SJCRH30 (cell line): ENCODE measurements at regions not wholly inside any gene's neighbourhood (a gene's known extent, or its start where the extent isn't known, plus 50 kb on each side); places are given as distances from the start of the nearest gene placed in this dataset.

Source experiments
- DNase-seq, 2 experiments: peaks; one replicate each; pipeline ENCODE4 v3.0.0-alpha.2; 2015 to 2020
- H3K27ac ChIP-seq: fragments of 250-450 bp; sonication (Bioruptor Pico); 2 replicates; pipeline ENCODE4 v1.5.1; 2020; ENCODE audit warnings: mild to moderate bottlenecking, moderate library complexity
- H3K27me3 ChIP-seq: fragments of 250-450 bp; sonication (Bioruptor Pico); 2 replicates; pipeline ENCODE4 v1.5.1; 2020; ENCODE audit warnings: mild to moderate bottlenecking, moderate library complexity
- H3K36me3 ChIP-seq: fragments of 250-450 bp; sonication (Bioruptor Pico); 2 replicates; pipeline ENCODE4 v1.5.1; 2020; ENCODE audit warnings: mild to moderate bottlenecking, moderate library complexity
- H3K4me1 ChIP-seq: fragments of 250-450 bp; sonication (Bioruptor Pico); 2 replicates; pipeline ENCODE4 v1.5.1; 2020; ENCODE audit warnings: mild to moderate bottlenecking, moderate library complexity
- H3K4me3 ChIP-seq: fragments of 250-450 bp; sonication (Bioruptor Pico); 2 replicates; pipeline ENCODE4 v1.5.1; 2020; ENCODE audit warnings: mild to moderate bottlenecking, moderate library complexity
- H3K9me3 ChIP-seq: fragments of 250-450 bp; sonication (Bioruptor Pico); replicated peaks from 2 replicates; pipeline ENCODE4 v1.5.1; 2020; ENCODE audit warnings: mild to moderate bottlenecking, moderate library complexity

DNA sequence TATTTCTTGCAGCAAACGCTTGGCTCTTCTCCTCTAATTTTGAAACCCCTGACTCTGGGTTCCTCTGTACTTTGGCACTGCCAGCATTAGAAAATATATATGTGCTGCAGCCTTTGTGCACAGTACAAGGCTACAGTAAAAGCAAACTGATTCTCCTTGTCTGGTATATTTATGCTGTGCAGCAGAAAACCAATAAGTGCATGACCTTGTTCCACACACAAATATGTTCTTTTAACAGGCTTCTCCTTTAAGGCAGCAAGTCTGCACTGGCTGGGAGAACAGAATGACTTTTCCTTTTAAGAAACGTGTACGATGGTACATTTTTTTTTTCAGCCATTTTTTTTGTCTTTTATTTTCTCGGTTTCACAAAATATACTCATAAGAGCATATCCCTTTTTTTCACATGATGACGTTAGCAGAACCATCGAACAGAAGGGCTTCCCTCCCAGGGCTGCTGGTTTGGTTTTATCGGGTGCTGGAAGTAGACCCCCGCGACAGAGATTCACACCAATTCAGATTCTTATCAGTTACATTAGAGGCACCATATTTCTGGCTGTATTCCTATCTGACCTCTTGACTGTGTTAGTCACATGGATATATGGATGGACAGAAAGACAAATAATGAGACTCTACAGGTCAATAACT lies 129.9 kb upstream of the ARID1B start:
- no peak for DNase-seq
- H3K27me3 ChIP-seq = no peaks in the 10 kb centered on the region
- H3K36me3 ChIP-seq = no peaks in the 10 kb centered on the region

DNA sequence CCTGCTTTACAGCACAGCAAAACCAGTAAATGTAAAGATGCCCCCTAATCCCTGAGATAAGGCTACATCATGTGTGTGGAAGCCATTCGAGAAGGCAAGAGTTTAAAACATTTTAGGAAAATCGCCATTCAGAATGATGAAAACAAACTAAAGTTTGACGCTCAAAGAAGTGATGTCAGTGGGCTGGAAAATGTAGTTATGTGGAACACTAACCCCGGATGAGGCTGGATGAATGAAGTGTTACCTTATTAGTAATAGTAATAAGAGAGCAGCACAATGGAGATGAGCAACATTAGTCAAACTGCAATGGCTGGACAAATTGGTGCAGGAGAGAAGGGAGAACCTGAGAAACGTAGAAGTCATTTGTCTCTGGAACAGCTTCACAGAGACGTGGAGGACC lies 130.7 kb upstream of the ARID1B start:
- DNase-seq = no peak
- Histone ChIP-seq H3K4me1 (no peaks in the 10 kb centered on the region), H3K27ac (no peak overlapping the region), H3K27me3 (no peaks in the 10 kb centered on the region), H3K9me3 (no peaks in the 10 kb centered on the region), H3K36me3 (no peaks in the 10 kb centered on the region), H3K4me3 (no peak overlapping the region)

More for the DNA sequence above, 129.9 kb upstream of the ARID1B start:
- H3K27ac ChIP-seq = no peak overlapping the region
- H3K4me3 ChIP-seq = no peak overlapping the region
- H3K4me1 ChIP-seq = no peaks in the 10 kb centered on the region
- no peaks in the 10 kb centered on the region for H3K9me3 ChIP-seq

DNA sequence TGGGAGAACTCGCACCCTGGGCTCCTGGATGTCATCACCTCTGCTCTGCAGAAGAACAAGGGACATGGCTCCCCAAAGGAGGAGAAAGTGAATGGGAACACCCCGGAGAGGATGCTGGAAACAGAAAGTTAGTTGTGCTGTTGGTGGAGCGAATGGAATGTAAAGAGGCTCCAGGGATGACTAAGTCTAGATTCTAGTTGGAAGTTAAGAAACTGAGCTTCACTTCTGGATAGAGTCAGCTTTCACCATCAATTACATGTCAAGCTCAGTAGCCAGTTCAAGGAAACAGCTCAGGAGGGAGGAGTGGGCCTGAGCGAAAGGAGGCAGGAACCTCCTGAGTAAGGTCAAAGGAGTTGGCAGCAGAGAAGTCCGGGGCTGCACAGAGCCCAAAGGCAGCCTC lies 132.1 kb upstream of the ARID1B start:
- Histone ChIP-seq H3K4me1 (no peaks in the 10 kb centered on the region), H3K27ac (no peak overlapping the region), H3K27me3 (no peaks in the 10 kb centered on the region), H3K36me3 (no peaks in the 10 kb centered on the region), H3K9me3 (no peaks in the 10 kb centered on the region), H3K4me3 (no peak overlapping the region)
- DNase-seq = no peak

DNA sequence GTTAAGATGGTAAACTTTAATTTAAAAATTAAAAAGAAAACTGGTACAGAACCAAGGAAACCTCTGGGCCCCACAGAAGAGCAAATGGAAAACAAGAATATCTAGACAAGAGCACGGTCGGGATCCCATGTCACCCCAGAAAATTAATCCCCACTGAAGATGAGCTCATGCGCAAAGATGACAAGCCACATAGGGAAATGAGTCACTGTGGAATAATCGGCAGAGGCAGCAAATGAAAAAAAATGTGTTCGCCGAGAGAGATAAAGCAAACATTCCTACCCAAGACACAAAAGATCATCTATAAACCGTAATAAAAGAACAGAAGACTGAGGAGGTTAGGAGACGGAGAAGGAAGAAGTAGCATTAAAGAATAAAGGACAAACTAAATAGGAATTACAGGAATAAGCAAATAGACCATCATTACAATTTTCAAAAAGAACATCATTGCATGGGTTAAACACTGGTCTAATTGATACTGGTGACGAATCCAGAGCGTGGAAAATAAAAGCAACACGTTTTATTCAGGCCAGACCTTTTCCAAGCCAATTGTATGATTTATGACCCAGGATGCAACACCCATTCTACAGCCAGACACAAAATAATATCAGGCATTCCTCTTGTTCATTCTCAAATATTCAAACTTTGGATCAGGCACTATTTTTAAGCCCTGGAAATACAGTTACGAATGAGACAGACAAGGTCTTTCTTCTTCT lies 138.0 kb upstream of the ARID1B start:
- H3K36me3 ChIP-seq = no peaks in the 10 kb centered on the region

DNA sequence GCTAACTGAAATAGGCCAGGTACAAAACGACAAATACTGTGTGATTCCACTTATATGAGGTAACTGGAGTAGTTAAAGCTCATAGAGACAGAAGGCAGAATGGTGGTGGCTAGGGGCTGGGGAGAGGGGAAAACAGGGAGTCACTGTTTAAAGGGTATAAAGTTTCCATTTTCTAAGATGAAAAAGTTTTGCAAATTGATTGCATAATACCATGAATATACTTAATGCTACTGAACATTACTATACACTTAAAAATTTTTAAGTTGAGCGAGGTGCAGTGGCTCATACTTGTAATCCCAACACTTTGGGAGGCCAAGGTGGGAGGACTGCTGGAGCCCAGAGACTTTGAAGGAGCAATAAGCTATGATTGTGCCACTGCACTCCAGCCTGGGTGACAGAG lies 138.6 kb upstream of the ARID1B start:
- Histone ChIP-seq H3K9me3 (no peaks in the 10 kb centered on the region), H3K4me1 (no peaks in the 10 kb centered on the region), H3K36me3 (no peaks in the 10 kb centered on the region), H3K27me3 (no peaks in the 10 kb centered on the region), H3K4me3 (no peak overlapping the region), H3K27ac (no peak overlapping the region)
- DNase-seq = no peak

More for the DNA sequence above, 138.0 kb upstream of the ARID1B start:
- Histone ChIP-seq H3K4me1 (no peaks in the 10 kb centered on the region), H3K27ac (no peak overlapping the region), H3K4me3 (no peak overlapping the region), H3K9me3 (no peaks in the 10 kb centered on the region), H3K27me3 (no peaks in the 10 kb centered on the region)
- no peak for DNase-seq

DNA sequence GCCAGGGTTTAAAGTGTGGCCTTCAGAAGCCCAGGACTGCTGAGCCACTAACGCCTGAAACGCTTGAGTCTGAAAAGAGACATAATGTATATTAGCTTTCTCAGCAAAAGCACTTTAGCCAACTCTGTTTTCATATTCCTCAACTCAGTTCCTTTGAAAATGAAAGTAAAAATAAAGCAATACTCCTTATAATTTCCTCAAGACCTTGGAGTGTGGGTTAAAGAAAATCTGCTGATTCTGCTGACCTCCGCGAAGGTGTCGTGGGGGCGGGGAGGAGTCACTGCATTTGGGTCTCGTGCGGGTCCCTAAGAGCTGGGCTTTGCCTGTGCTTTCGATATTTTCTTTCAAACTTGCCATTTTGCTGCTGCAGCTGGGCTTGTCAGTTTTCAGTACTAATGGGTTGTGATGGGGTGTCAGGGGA lies 142.2 kb upstream of the ARID1B start:
- Histone ChIP-seq H3K27me3 (no peaks in the 10 kb centered on the region), H3K4me1 (no peaks in the 10 kb centered on the region), H3K9me3 (no peaks in the 10 kb centered on the region), H3K27ac (no peak overlapping the region), H3K4me3 (no peak overlapping the region), H3K36me3 (no peaks in the 10 kb centered on the region)
- no peak for DNase-seq

DNA sequence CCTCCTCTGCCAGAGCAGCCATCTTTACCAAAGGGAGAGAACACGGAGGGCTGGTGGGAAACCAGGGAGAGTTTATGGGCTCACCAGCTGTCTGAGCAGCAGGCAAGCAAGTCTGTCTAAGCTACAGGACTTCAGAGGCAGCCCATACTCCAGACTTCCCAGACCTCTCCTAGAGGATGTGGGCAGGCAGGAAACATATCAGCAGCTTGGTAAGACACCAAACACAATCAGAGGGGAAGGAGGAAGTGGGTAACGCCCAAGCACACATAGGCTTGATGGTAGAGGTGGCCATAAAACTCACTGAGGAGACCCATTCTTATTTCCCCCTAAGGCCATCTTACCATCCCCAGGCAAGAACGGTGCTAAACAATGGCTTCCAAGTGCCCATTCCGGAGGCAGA lies 143.1 kb upstream of the ARID1B start:
- Histone ChIP-seq H3K4me1 (no peaks in the 10 kb centered on the region), H3K4me3 (no peak overlapping the region), H3K36me3 (no peaks in the 10 kb centered on the region), H3K27ac (no peak overlapping the region), H3K27me3 (no peaks in the 10 kb centered on the region), H3K9me3 (no peaks in the 10 kb centered on the region)
- no peak for DNase-seq

DNA sequence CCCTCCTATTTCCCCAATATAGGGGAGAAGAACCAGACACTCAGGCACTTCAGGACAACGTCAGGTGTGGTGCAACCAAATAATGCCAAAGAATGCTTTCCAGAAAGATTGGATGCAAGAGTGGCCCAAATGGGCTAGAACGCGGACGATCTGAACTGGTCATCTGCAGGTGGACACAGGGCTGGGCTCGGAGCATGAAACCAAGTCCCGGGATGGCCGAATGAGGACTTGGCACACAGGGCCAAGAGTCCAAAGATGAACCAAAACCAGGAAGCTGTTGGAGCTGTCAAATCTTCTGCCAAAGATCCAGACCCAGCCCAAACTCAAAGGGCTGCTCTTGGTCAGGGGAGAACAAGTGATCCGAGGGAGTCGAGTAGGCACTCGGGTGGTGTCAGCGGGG lies 143.9 kb upstream of the ARID1B start:
- Histone ChIP-seq H3K9me3 (no peaks in the 10 kb centered on the region), H3K36me3 (no peaks in the 10 kb centered on the region), H3K27me3 (no peaks in the 10 kb centered on the region), H3K4me1 (no peaks in the 10 kb centered on the region), H3K27ac (no peak overlapping the region), H3K4me3 (no peak overlapping the region)
- DNase-seq = no peak

DNA sequence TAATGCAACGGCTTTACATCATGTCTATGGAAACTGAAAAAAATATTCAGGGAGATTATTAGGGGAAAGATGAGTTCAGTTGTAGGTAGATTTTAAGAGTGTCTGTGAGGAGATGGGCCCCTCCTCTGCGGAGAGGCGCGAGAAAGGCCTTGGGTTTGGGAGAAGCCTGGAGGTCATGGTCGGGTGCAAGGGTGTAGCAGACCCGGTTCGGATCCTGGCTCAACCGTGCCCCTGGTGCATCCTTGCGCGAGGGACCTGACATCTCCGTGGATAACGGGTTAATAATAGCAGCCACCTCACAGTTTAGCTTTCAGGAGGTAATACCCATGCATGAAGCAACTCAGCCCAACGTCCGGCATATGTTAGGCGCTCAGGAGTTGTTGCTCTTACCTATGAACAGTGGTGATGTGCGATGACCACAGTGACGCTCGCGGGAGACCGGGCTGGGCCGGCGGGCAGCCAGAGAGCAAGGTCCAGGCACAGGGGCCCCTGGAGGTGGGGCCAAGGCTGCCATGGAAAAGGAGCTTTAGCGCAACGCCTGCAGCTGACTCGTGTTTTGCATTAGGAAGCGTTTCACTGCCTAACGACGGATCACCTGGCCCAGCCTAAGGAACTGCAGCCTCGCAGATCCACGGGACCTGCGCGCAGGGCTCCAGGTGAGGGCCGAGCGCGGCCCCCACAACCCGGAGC lies 146.4 kb upstream of the ARID1B start:
- no peaks in the 10 kb centered on the region for H3K4me1 ChIP-seq
- H3K27me3 ChIP-seq = no peaks in the 10 kb centered on the region
- H3K36me3 ChIP-seq = no peaks in the 10 kb centered on the region
- no peaks in the 10 kb centered on the region for H3K9me3 ChIP-seq
- no peak overlapping the region for H3K27ac ChIP-seq
- no peak overlapping the region for H3K4me3 ChIP-seq
- DNase-seq = no peak

DNA sequence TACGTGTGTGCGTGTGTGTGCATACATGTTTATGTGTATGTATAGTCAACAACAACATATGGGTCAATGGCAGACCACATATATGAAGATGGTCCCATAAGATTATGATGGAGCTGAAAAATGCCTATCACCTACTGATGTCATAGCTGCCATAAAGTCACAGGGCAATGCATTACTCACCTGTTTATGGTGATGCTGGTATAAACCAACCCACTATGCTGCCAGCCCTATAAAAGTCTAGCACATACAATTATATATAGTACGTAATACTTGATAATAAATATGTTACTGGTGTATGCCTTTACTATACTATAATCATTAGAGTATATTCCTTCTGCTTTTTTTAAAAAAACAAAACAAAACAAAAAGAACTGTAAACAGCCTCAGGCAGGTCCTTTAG lies 148.4 kb upstream of the ARID1B start:
- no peak for DNase-seq
- Histone ChIP-seq H3K9me3 (no peaks in the 10 kb centered on the region), H3K36me3 (no peaks in the 10 kb centered on the region), H3K27ac (no peak overlapping the region), H3K27me3 (no peaks in the 10 kb centered on the region), H3K4me3 (no peak overlapping the region), H3K4me1 (no peaks in the 10 kb centered on the region)

DNA sequence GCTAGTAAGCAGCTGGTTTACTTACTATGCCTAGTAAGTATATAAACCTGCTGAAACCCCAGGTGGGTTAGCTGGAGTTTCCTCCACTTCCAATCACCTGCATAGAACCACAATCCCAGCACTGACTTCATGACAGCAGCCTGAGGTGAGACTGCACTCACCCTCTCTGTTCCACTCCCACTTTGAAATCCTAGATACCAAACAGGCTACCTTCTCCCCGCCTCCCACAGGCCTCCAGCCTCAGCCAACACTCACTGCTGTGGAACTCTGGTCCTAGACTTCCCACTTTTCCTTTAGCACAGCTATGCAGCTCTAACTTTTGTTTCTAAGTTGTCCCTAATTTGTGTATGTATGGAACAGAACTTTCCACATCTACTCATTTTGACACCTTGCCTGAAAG lies 149.7 kb upstream of the ARID1B start:
- H3K27me3 ChIP-seq = no peaks in the 10 kb centered on the region
- H3K4me1 ChIP-seq = no peaks in the 10 kb centered on the region
- H3K4me3 ChIP-seq = no peak overlapping the region
- no peaks in the 10 kb centered on the region for H3K36me3 ChIP-seq
- no peak for DNase-seq
- no peaks in the 10 kb centered on the region for H3K9me3 ChIP-seq
- no peak overlapping the region for H3K27ac ChIP-seq

DNA sequence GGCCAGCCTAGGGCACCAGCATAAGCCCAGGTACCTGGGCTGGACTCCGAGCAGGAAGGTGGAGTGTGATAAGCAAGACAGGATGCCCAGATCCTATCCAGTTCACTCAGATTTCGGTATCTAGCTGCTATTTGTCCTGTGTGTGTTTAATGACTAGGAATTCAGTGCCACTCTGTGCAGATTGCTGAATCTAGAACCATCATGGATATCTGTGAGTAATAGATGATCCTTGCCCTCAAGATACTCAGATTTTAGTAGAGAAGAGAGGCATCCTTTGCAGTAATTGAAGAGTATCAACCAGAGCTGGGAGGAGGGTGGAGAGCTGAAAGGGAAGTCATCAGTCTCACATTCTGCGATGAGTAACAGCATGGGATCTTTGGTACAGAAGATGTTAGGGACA lies 155.0 kb upstream of the ARID1B start:
- no peaks in the 10 kb centered on the region for H3K4me1 ChIP-seq
- H3K9me3 ChIP-seq = no peaks in the 10 kb centered on the region
- no peak for DNase-seq
- H3K27ac ChIP-seq = no peak overlapping the region
- H3K36me3 ChIP-seq = no peaks in the 10 kb centered on the region
- no peaks in the 10 kb centered on the region for H3K27me3 ChIP-seq
- H3K4me3 ChIP-seq = no peak overlapping the region

DNA sequence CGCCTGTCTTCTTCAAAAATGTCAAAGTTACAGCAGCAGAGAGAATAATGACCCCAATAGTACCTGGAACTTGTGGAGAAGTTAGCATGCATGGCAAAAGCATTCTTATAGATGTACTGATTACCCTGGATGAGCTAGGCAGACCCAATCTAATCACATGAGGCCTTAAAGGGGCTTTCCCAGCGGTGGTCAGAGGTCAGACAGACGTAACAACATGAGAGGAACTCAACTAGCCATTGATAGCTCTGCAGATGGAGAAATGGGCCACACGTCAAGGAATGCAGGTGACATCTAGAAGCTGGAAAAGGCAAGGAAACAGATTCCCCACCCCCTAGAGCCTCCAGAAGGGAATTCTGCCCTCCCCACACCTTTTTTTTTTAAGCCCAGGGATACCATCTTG lies 156.8 kb upstream of the ARID1B start:
- no peaks in the 10 kb centered on the region for H3K9me3 ChIP-seq
- H3K27ac ChIP-seq = no peak overlapping the region
- H3K4me3 ChIP-seq = no peak overlapping the region
- H3K4me1 ChIP-seq = no peaks in the 10 kb centered on the region
- no peak for DNase-seq
- no peaks in the 10 kb centered on the region for H3K36me3 ChIP-seq
- H3K27me3 ChIP-seq = no peaks in the 10 kb centered on the region

DNA sequence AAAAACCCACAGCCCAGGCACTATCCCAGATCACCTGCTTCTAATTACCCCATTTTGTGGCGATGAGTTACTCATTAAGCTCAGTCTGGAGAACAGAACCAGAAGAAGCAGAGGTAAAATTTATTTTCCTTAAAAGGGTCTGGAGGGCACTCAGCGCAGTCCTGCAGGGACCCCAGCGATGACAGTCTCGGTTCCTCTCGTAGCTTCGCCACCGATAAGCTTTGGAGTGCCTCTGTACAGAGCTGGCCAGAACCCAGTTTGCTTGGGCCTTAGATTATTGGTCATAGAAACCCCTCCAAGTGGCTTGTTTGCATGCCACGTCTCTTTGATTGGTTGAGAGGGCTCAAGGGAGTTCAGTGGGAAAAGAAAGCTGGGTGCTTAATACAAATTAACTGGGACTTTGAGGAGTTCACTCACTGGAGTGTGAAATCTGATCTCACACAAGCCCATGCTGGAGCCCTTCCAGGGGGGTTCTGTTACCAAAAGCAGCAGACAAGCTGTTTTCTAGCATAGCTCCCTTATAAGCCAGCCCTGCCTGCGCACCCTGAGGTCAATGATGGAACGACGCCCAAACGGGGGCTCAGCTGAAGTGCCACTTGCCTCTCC lies 158.5 kb upstream of the ARID1B start:
- H3K9me3 ChIP-seq = no peaks in the 10 kb centered on the region
- H3K4me3 ChIP-seq = no peak overlapping the region
- DNase-seq = peak; percentile 37 to 49
- H3K36me3 ChIP-seq = no peaks in the 10 kb centered on the region
- no peaks in the 10 kb centered on the region for H3K4me1 ChIP-seq
- H3K27ac ChIP-seq = no peak overlapping the region
- no peaks in the 10 kb centered on the region for H3K27me3 ChIP-seq

DNA sequence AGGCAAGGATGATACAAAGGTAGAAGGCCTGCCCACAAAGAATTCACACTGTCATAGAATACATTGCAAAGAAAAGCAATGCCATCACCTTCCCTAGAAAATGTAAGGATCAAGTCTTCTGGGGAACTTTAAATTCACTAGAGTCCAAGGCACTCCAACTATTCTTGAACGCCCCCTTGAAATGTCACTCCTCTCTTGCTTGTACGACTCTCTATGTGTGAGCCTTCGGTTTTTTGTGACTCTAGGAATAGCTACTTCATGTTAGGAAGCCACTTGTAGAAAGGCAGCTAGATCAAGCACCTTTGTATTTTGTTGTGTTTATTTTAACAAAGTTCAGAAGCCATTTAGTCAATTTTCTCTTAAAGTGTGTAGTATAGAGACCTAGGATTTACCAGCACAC lies 159.2 kb upstream of the ARID1B start:
- no peaks in the 10 kb centered on the region for H3K9me3 ChIP-seq

More for the DNA sequence above, 159.2 kb upstream of the ARID1B start:
- H3K4me1 ChIP-seq = no peaks in the 10 kb centered on the region
- H3K36me3 ChIP-seq = no peaks in the 10 kb centered on the region
- no peak overlapping the region for H3K27ac ChIP-seq
- H3K27me3 ChIP-seq = no peaks in the 10 kb centered on the region
- H3K4me3 ChIP-seq = no peak overlapping the region
- no peak for DNase-seq
